DOHH2 (cell line): ENCODE measurements at regions not wholly inside any gene's neighbourhood (a gene's known extent, or its start where the extent isn't known, plus 50 kb on each side); places are given as distances from the start of the nearest gene placed in this dataset.

Source experiments
- H3F3A ChIP-seq: fragments of 200-600 bp; sonication (generic), shearing (Covaris generic); 2 replicates; pipeline ENCODE4 v1.6.0; 2016; ENCODE audit warnings: antibody characterized with exemption, mild to moderate bottlenecking; ENCODE audit not compliant: control insufficient read depth, insufficient read depth
- H3K27ac ChIP-seq: fragments of 200-600 bp; sonication (generic); 2 replicates; pipeline ENCODE4 v1.5.1; 2014; ENCODE audit warnings: low read depth, mild to moderate bottlenecking, low read length, moderate library complexity
- H3K27me3 ChIP-seq: fragments of 200-600 bp; sonication (generic); 2 replicates; pipeline ENCODE4 v1.6.1; 2014; ENCODE audit warnings: mild to moderate bottlenecking, low read length, mixed read lengths; ENCODE audit not compliant: control insufficient read depth
- H3K36me3 ChIP-seq: fragments of 200-600 bp; sonication (generic); 2 replicates; pipeline ENCODE4 v1.6.1; 2014; ENCODE audit warnings: mild to moderate bottlenecking, low read length, moderate library complexity, mixed read lengths; ENCODE audit not compliant: control insufficient read depth
- H3K4me1 ChIP-seq: fragments of 200-600 bp; sonication (generic); 2 replicates; pipeline ENCODE4 v1.6.1; 2014; ENCODE audit warnings: mild to moderate bottlenecking, low read length, mixed read lengths; ENCODE audit not compliant: control insufficient read depth
- H3K4me2 ChIP-seq: fragments of 200-600 bp; sonication (generic); 2 replicates; pipeline ENCODE4 v1.6.0; 2014; ENCODE audit warnings: mild to moderate bottlenecking, low read length, moderate library complexity
- H3K4me3 ChIP-seq: fragments of 200-600 bp; sonication (generic); 2 replicates; pipeline ENCODE4 v1.5.1; 2014; ENCODE audit warnings: mild to moderate bottlenecking, low read length, mixed read lengths
- H3K79me2 ChIP-seq: fragments of 200-600 bp; sonication (generic); 2 replicates; pipeline ENCODE4 v1.6.1; 2014; ENCODE audit warnings: mild to moderate bottlenecking, low read length, mixed read lengths; ENCODE audit not compliant: control insufficient read depth
- H3K9me2 ChIP-seq: fragments of 200-600 bp; sonication (generic); replicated peaks from 2 replicates; pipeline ENCODE4 v1.6.1; 2014; ENCODE audit warnings: mild to moderate bottlenecking, low read length, mixed read lengths; ENCODE audit not compliant: control insufficient read depth
- H3K9me3 ChIP-seq: fragments of 200-600 bp; sonication (generic); 2 replicates; pipeline ENCODE4 v1.6.1; 2014; ENCODE audit warnings: antibody characterized with exemption, low read length, mixed read lengths; ENCODE audit not compliant: control insufficient read depth, insufficient read depth
- H4K20me1 ChIP-seq: fragments of 200-600 bp; sonication (generic); 2 replicates; pipeline ENCODE4 v1.6.0; 2014; ENCODE audit warnings: low read depth, mild to moderate bottlenecking, antibody characterized with exemption, low read length, moderate library complexity; ENCODE audit not compliant: control insufficient read depth, insufficient read depth
- EZH2phosphoT487 ChIP-seq: fragments of 200-600 bp; sonication (generic); IDR thresholded peaks from 2 replicates; pipeline ENCODE4 v1.6.1; 2017; ENCODE audit warnings: borderline replicate concordance, mild to moderate bottlenecking, antibody characterized with exemption, low read length, moderate library complexity, mixed read lengths
- TF ChIP-seq, protein P1 (sequence below): fragments of 200-600 bp; sonication (generic); IDR thresholded peaks from one replicate; pipeline ENCODE4 v1.5.1; 2014; ENCODE audit warnings: antibody characterized with exemption, mild to moderate bottlenecking, low read depth, low read length; ENCODE audit not compliant: poor library complexity, severe bottlenecking

GRCh38 chrX:9291629-9292028, 173.2 kb upstream of the TBL1X start:
- Histone ChIP-seq H3K9me3 (no peaks in the 10 kb centered on the region), H3K9me2 (no peaks in the 10 kb centered on the region), H3K4me3 (no peak overlapping the region), H3K79me2 (no peaks in the 10 kb centered on the region), H3K27me3 (no peaks in the 10 kb centered on the region), H4K20me1 (no peaks in the 10 kb centered on the region), H3K36me3 (no peaks in the 10 kb centered on the region), H3K4me1 (no peaks in the 10 kb centered on the region), H3K4me2 (no peak overlapping the region), H3F3A (no peaks in the 10 kb centered on the region), H3K27ac (no peak overlapping the region)
- TF ChIP-seq, protein P1, sequence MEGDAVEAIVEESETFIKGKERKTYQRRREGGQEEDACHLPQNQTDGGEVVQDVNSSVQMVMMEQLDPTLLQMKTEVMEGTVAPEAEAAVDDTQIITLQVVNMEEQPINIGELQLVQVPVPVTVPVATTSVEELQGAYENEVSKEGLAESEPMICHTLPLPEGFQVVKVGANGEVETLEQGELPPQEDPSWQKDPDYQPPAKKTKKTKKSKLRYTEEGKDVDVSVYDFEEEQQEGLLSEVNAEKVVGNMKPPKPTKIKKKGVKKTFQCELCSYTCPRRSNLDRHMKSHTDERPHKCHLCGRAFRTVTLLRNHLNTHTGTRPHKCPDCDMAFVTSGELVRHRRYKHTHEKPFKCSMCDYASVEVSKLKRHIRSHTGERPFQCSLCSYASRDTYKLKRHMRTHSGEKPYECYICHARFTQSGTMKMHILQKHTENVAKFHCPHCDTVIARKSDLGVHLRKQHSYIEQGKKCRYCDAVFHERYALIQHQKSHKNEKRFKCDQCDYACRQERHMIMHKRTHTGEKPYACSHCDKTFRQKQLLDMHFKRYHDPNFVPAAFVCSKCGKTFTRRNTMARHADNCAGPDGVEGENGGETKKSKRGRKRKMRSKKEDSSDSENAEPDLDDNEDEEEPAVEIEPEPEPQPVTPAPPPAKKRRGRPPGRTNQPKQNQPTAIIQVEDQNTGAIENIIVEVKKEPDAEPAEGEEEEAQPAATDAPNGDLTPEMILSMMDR: no peak
- no peak for TF ChIP-seq EZH2phosphoT487

- TF ChIP-seq, protein P1: no peak
- no peak for TF ChIP-seq EZH2phosphoT487
- H3K36me3 ChIP-seq: no peaks in the 10 kb centered on the region
- no peaks in the 10 kb centered on the region for H3K27me3 ChIP-seq
- H3K79me2 ChIP-seq: no peaks in the 10 kb centered on the region
- H3F3A ChIP-seq: no peaks in the 10 kb centered on the region
- no peaks in the 10 kb centered on the region for H4K20me1 ChIP-seq
- H3K4me1 ChIP-seq: peaks cover 4% of the 10 kb centered on the region
- H3K27ac ChIP-seq: no peak overlapping the region
- H3K9me3 ChIP-seq: no peaks in the 10 kb centered on the region
- no peaks in the 10 kb centered on the region for H3K9me2 ChIP-seq
- no peak overlapping the region for H3K4me2 ChIP-seq
- H3K4me3 ChIP-seq: no peak overlapping the region
These were observed 171.8 kb upstream of the TBL1X start for GRCh38 chrX:9293051-9293496.

DNA sequence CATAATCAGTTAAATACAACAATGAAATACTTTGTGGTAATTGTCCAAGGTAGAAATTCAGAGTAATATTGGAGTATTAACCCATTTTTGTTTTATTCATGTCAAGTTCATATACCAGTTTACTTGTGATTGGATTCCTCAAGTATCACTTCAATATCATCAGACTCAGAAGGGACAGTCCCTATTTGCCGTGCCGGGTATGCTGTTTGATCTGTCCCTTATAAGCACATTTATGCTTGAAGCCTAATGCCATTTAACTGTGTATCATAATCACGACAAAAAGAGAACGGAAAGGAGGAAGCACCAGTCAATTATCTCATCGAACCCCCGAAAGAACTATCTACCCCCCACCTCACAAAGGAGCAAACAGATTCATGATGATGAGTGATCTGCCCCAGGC, 171.0 kb upstream of the TBL1X start:
- no peaks in the 10 kb centered on the region for H4K20me1 ChIP-seq
- no peak overlapping the region for H3K4me2 ChIP-seq
- no peaks in the 10 kb centered on the region for H3K9me2 ChIP-seq
- no peaks in the 10 kb centered on the region for H3K9me3 ChIP-seq
- TF ChIP-seq, protein P1: no peak
- TF ChIP-seq EZH2phosphoT487: no peak
- no peak overlapping the region for H3K4me3 ChIP-seq
- H3K27ac ChIP-seq: no peak overlapping the region
- no peaks in the 10 kb centered on the region for H3K79me2 ChIP-seq
- H3K27me3 ChIP-seq: no peaks in the 10 kb centered on the region
- peaks cover 10% of the 10 kb centered on the region for H3K4me1 ChIP-seq
- H3F3A ChIP-seq: no peaks in the 10 kb centered on the region
- H3K36me3 ChIP-seq: no peaks in the 10 kb centered on the region
